Smooth muscle cell (in vitro differentiated cells): ENCODE measurements at regions not wholly inside any gene's neighbourhood (a gene's known extent, or its start where the extent isn't known, plus 50 kb on each side); places are given as distances from the start of the nearest gene placed in this dataset.

ENCODE experiments used
- DNase-seq: peaks from one replicate; lab custom pipeline; 2025; ENCODE audit not compliant: unreplicated experiment; lab: John Stamatoyannopoulos, UW
- H2AFZ ChIP-seq: fragments of 200-600 bp; sonication (generic); 2 replicates; pipeline ENCODE4 v1.6.0; 2016; ENCODE audit warnings: antibody characterized with exemption, low read depth, mild to moderate bottlenecking
- H3F3A ChIP-seq: fragments of 200-600 bp; sonication (generic); 2 replicates; pipeline ENCODE4 v1.6.0; 2017; ENCODE audit warnings: antibody characterized with exemption, low read depth
- H3K27ac ChIP-seq: fragments of 200-600 bp; sonication (generic); 2 replicates; pipeline ENCODE4 v1.5.1; 2016; ENCODE audit warnings: low read depth, mild to moderate bottlenecking
- H3K27me3 ChIP-seq: fragments of 200-600 bp; sonication (generic); 2 replicates; pipeline ENCODE4 v1.6.1; 2016; ENCODE audit warnings: low read depth, mild to moderate bottlenecking
- H3K36me3 ChIP-seq: fragments of 200-600 bp; sonication (generic); 2 replicates; pipeline ENCODE4 v1.5.1; 2016; ENCODE audit warnings: low read depth
- H3K4me1 ChIP-seq: fragments of 200-600 bp; sonication (generic); 2 replicates; pipeline ENCODE4 v1.5.1; 2016; ENCODE audit warnings: low read depth
- H3K4me2 ChIP-seq: fragments of 200-600 bp; sonication (generic); 2 replicates; pipeline ENCODE4 v1.6.0; 2016; ENCODE audit warnings: mild to moderate bottlenecking
- H3K4me3 ChIP-seq: fragments of 200-600 bp; sonication (generic); 2 replicates; pipeline ENCODE4 v1.5.1; 2016; ENCODE audit warnings: mild to moderate bottlenecking
- H3K79me2 ChIP-seq: fragments of 200-600 bp; sonication (generic); 2 replicates; pipeline ENCODE4 v1.6.0; 2016; ENCODE audit warnings: low read depth, mild to moderate bottlenecking
- H3K9ac ChIP-seq: fragments of 200-600 bp; sonication (generic); 2 replicates; pipeline ENCODE4 v1.6.0; 2016; ENCODE audit warnings: low read depth
- H3K9me3 ChIP-seq: fragments of 200-600 bp; sonication (generic); replicated peaks from 2 replicates; pipeline ENCODE4 v1.5.1; 2016; ENCODE audit warnings: low read depth
- H4K20me1 ChIP-seq: fragments of 200-600 bp; sonication (generic); 2 replicates; pipeline ENCODE4 v1.6.0; 2016; ENCODE audit warnings: low read depth
- CTCF ChIP-seq: fragments of 200-600 bp; sonication (generic); IDR thresholded peaks from 2 replicates; pipeline ENCODE4 v1.5.1; 2017; ENCODE audit warnings: borderline replicate concordance, mild to moderate bottlenecking, antibody characterized with exemption; ENCODE audit not compliant: insufficient read depth, poor library complexity, severe bottlenecking
- WGBS: methylation state at CpG from one replicate; pipeline ENCODE4 v1.1.7; 2016; ENCODE audit warnings: low lambda C conversion rate; 5-methylcytosine and 5-hydroxymethylcytosine counted together

GRCh38 chr6:25217302-25217701 lies 61.9 kb upstream of the CARMIL1 start:
- Histone ChIP-seq H2AFZ (no peak overlapping the region), H3K9ac (no peak overlapping the region), H3K36me3 (no peaks in the 10 kb centered on the region), H4K20me1 (no peaks in the 10 kb centered on the region), H3K79me2 (no peaks in the 10 kb centered on the region), H3K27me3 (no peaks in the 10 kb centered on the region), H3K4me2 (no peak overlapping the region), H3K4me3 (no peak overlapping the region), H3K4me1 (peaks cover 8% of the 10 kb centered on the region), H3F3A (peaks cover 9% of the 10 kb centered on the region), H3K9me3 (no peaks in the 10 kb centered on the region), H3K27ac (no peak overlapping the region)
- no peak for TF ChIP-seq CTCF
- 93% methylated on average over 2 of the region's 2 CpGs for WGBS
- no peak for DNase-seq

GRCh38 chr6:25217829-25218228 lies 61.3 kb upstream of the CARMIL1 start:
- Histone ChIP-seq H3F3A (peaks cover 9% of the 10 kb centered on the region), H3K27me3 (no peaks in the 10 kb centered on the region), H3K27ac (peak overlapping the region; percentile 21), H3K9ac (no peak overlapping the region), H3K4me2 (no peak overlapping the region), H3K4me3 (no peak overlapping the region), H3K9me3 (no peaks in the 10 kb centered on the region), H4K20me1 (no peaks in the 10 kb centered on the region), H2AFZ (no peak overlapping the region), H3K4me1 (peaks cover 8% of the 10 kb centered on the region), H3K36me3 (no peaks in the 10 kb centered on the region), H3K79me2 (no peaks in the 10 kb centered on the region)
- TF ChIP-seq CTCF, result no peak
- no peak for DNase-seq
- WGBS, result 97% methylated on average over 3 of the region's 3 CpGs

GRCh38 chr6:25218346-25218745 lies 60.8 kb upstream of the CARMIL1 start:
- no peaks in the 10 kb centered on the region for H4K20me1 ChIP-seq

More at GRCh38 chr6:25218346-25218745, 60.8 kb upstream of the CARMIL1 start:
- no peaks in the 10 kb centered on the region for H3K9me3 ChIP-seq
- no peaks in the 10 kb centered on the region for H3K36me3 ChIP-seq
- H3K4me2 ChIP-seq, result no peak overlapping the region
- WGBS, result 77% methylated on average over 22 of the region's 24 CpGs
- TF ChIP-seq CTCF, result no peak
- no peak overlapping the region for H2AFZ ChIP-seq
- H3K9ac ChIP-seq, result no peak overlapping the region
- no peaks in the 10 kb centered on the region for H3K27me3 ChIP-seq
- no peaks in the 10 kb centered on the region for H3K79me2 ChIP-seq
- no peak overlapping the region for H3K4me3 ChIP-seq
- DNase-seq, result no peak
- peak overlapping the region; percentile 21 for H3K27ac ChIP-seq
- peaks cover 9% of the 10 kb centered on the region for H3F3A ChIP-seq
- peaks cover 8% of the 10 kb centered on the region for H3K4me1 ChIP-seq
